ENCODE measurements at regions not wholly inside any gene's neighbourhood (a gene's known extent, or its start where the extent isn't known, plus 50 kb on each side); places are given as distances from the start of the nearest gene placed in this dataset.

DNA sequence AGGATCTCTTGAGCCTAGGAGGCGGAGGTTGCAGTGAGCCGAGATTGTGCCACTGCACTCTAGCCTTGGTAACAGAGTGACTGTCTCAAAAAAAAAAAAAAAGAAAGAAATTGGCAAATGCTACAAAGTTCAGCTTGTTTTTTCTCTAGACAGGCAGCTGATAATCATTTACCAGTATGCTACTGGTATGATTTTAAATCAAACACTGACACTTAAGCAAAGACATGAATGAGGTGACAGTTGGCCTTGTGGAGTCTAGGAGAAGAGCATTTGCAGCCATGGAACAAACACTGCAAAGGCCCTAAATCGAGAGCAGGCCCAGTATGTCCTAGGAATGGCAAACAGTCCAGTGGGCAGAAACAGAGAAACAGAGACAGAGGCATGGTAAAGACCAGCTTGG, 99.7 kb upstream of the CEP85L start:
- TF ChIP-seq CTCF (IDR thresholded peaks at IDR 0.05; ENCODE audit: low read depth, low read length, missing input control) = no peak
- TF ChIP-seq GABPA (IDR thresholded peaks at IDR 0.05 in 1 of 2, conservative IDR thresholded peaks at IDR 0.05 in 1 of 2) = no peak
- TF ChIP-seq, protein P1, sequence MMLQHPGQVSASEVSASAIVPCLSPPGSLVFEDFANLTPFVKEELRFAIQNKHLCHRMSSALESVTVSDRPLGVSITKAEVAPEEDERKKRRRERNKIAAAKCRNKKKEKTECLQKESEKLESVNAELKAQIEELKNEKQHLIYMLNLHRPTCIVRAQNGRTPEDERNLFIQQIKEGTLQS (IDR thresholded peaks at IDR 0.05) = no peak
- TF ChIP-seq TAF1 (conservative IDR thresholded peaks at IDR 0.05) = no peak
- TF ChIP-seq REST (IDR thresholded peaks at IDR 0.05) = no peak
- TF ChIP-seq RAD21 (IDR thresholded peaks at IDR 0.05) = no peak
- no peak for TF ChIP-seq EGR1 (IDR thresholded peaks at IDR 0.05; ENCODE audit: low read depth in 2 of 2)
- no peak for TF ChIP-seq RXRA (IDR thresholded peaks at IDR 0.05)
- no peak for TF ChIP-seq MAX (IDR thresholded peaks at IDR 0.05)
- no peak for TF ChIP-seq ZBTB33 (IDR thresholded peaks at IDR 0.05)

All from liver (tissue), 3 donors.